Ascending aorta (tissue), 2 donors: ENCODE measurements at regions not wholly inside any gene's neighbourhood (a gene's known extent, or its start where the extent isn't known, plus 50 kb on each side); places are given as distances from the start of the nearest gene placed in this dataset.

Source experiments
- DNase-seq, 2 donors: peaks; one replicate each; pipeline ENCODE4 v3.0.0-alpha.2; 2019; ENCODE audit warnings: low spot score in 2 of 2
- H3K27ac ChIP-seq, 2 donors: fragments of 200-600 bp; sonication (generic); one replicate each; pipeline ENCODE4 v1.5.1; 2016 to 2017; ENCODE audit warnings: mild to moderate bottlenecking in 1 of 2
- H3K27me3 ChIP-seq: fragments of 200-600 bp; sonication (generic); one replicate; pipeline ENCODE4 v1.5.1; 2017
- H3K36me3 ChIP-seq, 2 donors: fragments of 200-600 bp; sonication (generic); one replicate each; pipeline ENCODE4 v1.5.1; 2016
- H3K4me1 ChIP-seq, 2 donors: fragments of 200-600 bp; sonication (generic); one replicate each; pipeline ENCODE4 v1.5.1; 2016 to 2017; ENCODE audit warnings: mild to moderate bottlenecking in 1 of 2
- H3K4me3 ChIP-seq, 2 donors: fragments of 200-600 bp; sonication (generic); one replicate each; pipeline ENCODE4 v1.5.1; 2016 to 2017; ENCODE audit warnings: mild to moderate bottlenecking in 1 of 2
- H3K9me3 ChIP-seq, 2 donors: fragments of 200-600 bp; sonication (generic); one replicate each; pipeline ENCODE4 v1.5.1; 2016
- intact Hi-C: fragments of 100-400 bp; cut with DNase I; formaldehyde crosslinking; loops from one replicate; pipeline ENCODE4 v1.15.1; 2023
- TF ChIP-seq, protein P1 (sequence below), 3 experiments: fragments of 200-600 bp in 2 of 3; fragments of 450-650 bp in 1 of 3; sonication (generic) in 2 of 3; IDR thresholded peaks; one replicate each; pipeline ENCODE4 v1.5.1; 2016 to 2019; ENCODE audit warnings: antibody characterized with exemption in 3 of 3, mild to moderate bottlenecking in 1 of 3, moderate library complexity in 1 of 3

DNA sequence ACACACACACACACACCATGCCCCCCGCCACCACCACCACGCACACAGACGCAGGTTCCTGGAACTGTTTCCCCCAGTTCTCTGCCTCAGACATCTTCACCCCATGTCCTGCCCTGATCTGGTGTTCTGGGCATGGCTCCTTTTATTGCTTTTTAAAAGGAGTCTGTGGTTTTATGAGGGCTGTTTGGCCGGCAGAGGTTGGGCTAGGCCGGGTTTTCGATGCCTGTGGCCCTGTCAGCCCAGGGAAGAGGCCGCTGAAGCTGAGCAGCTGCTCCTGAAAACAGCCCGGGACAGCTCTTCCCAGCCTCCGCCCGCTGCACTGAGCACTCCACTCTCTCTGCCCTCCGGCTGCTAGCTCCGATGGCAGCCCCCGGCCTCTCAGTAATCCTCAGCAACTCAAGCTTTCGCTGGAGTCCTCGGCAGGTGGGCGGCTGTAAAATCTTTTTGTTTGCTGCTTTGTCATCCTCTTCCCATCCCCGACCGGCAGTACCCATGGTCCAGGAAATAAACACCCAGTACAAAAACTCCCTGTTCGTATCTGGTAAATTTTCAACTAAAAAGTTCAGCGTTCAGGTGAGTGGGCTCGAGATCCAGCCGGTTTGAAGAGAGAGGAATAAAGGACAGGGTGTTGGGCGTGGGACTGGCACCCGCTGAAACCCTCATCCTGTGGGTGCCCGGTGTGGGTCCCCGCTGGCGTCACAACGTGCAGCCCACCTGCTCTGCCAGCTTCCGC lies 103.0 kb upstream of the ERCC6L2 start:
- Histone ChIP-seq H3K4me1 (peaks cover 7 to 12% of the 10 kb centered on the region in 2 donors), H3K36me3 (no peaks in the 10 kb centered on the region), H3K27me3 (no peaks in the 10 kb centered on the region), H3K27ac (peak overlapping the region; percentile 28 to 41), H3K9me3 (no peaks in the 10 kb centered on the region), H3K4me3 (no peak overlapping the region)
- TF ChIP-seq, protein P1, sequence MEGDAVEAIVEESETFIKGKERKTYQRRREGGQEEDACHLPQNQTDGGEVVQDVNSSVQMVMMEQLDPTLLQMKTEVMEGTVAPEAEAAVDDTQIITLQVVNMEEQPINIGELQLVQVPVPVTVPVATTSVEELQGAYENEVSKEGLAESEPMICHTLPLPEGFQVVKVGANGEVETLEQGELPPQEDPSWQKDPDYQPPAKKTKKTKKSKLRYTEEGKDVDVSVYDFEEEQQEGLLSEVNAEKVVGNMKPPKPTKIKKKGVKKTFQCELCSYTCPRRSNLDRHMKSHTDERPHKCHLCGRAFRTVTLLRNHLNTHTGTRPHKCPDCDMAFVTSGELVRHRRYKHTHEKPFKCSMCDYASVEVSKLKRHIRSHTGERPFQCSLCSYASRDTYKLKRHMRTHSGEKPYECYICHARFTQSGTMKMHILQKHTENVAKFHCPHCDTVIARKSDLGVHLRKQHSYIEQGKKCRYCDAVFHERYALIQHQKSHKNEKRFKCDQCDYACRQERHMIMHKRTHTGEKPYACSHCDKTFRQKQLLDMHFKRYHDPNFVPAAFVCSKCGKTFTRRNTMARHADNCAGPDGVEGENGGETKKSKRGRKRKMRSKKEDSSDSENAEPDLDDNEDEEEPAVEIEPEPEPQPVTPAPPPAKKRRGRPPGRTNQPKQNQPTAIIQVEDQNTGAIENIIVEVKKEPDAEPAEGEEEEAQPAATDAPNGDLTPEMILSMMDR (IDR thresholded peaks at IDR 0.05) = no peak
- intact Hi-C loops = no loop called here
- DNase-seq = no peak

DNA sequence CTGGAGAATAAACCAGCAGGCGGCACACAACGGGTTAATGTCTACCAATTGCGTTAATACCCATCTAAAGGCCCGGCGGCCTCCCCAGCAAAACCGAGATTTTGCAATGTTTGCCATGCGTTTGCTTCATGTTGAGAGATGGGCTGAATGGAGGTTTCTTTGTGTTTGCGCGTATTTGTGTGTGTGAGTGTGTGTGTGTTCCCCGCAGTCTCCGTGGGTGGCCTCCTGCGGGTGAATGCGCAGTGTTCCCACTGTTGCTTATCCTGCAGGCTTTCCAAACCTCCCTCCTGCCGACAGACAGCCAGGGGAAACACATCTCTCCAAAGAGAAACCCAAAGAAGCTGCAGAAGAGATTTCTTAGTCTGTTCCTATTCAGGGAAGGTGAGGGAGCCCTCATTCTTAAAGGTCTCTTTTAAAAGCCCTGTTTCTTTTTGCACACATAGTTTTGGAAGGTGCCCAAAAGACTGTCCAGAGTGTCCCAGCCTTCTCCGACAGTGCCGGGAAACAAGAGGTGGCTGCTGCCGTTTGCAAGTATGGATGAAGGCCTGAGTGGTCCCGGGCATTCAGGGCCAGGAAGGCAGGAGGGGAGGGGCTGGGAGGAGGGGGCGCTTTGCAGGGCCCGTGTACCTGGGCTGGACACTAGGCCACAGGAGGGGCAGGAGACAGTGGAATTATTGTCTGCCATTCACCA lies 103.8 kb upstream of the ERCC6L2 start:
- peaks cover 7 to 12% of the 10 kb centered on the region in 2 donors for H3K4me1 ChIP-seq
- intact Hi-C loops = no loop called here
- no peaks in the 10 kb centered on the region for H3K36me3 ChIP-seq
- no peak for DNase-seq
- TF ChIP-seq, protein P1 (IDR thresholded peaks at IDR 0.05) = no peak
- no peak overlapping the region for H3K4me3 ChIP-seq
- H3K27me3 ChIP-seq = no peaks in the 10 kb centered on the region
- no peaks in the 10 kb centered on the region for H3K9me3 ChIP-seq
- peak overlapping the region in 1 of 2 donors; percentile 41 for H3K27ac ChIP-seq

DNA sequence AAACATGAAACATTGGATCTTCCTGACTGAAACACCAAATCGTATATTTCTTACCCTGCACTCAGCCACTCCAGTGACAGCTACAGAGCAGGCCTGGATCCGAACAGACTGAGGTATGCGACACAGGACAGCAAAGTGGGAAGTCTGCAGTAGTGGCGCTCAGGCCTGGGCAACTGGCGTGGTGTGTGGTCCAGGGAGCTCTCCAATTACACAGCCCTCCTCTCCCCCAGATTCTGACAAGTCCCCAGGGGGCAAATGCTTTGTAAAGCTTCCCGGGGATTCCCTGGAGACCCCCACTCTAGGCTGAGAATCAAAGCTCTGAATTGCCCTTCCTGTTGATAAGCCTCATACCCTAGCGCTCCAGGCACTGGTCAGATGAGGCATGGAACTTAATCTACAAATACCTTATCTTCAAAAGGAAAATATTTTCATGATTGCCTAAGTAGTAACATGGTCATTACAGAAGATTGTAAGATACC lies 104.8 kb upstream of the ERCC6L2 start:
- no peak overlapping the region for H3K27ac ChIP-seq

GRCh38 chr9:95769909-95770433 lies 105.5 kb upstream of the ERCC6L2 start:
- no peak overlapping the region for H3K27ac ChIP-seq
- H3K9me3 ChIP-seq = no peaks in the 10 kb centered on the region
- no peaks in the 10 kb centered on the region for H3K27me3 ChIP-seq
- DNase-seq = no peak
- H3K4me1 ChIP-seq = peaks cover 7 to 12% of the 10 kb centered on the region in 2 donors
- no peaks in the 10 kb centered on the region for H3K36me3 ChIP-seq
- H3K4me3 ChIP-seq = no peak overlapping the region
- TF ChIP-seq, protein P1 (IDR thresholded peaks at IDR 0.05) = no peak
- intact Hi-C loops = no loop called here

More for the DNA sequence above, 104.8 kb upstream of the ERCC6L2 start:
- TF ChIP-seq, protein P1 (IDR thresholded peaks at IDR 0.05) = no peak
- peaks cover 7 to 12% of the 10 kb centered on the region in 2 donors for H3K4me1 ChIP-seq
- no peaks in the 10 kb centered on the region for H3K27me3 ChIP-seq
- no peaks in the 10 kb centered on the region for H3K9me3 ChIP-seq
- no peak for DNase-seq
- intact Hi-C loops = no loop called here
- no peak overlapping the region for H3K4me3 ChIP-seq
- H3K36me3 ChIP-seq = no peaks in the 10 kb centered on the region

GRCh38 chr9:95769473-95769872 lies 106.0 kb upstream of the ERCC6L2 start:
- intact Hi-C loops = no loop called here
- DNase-seq = no peak
- TF ChIP-seq, protein P1 (IDR thresholded peaks at IDR 0.05) = no peak
- Histone ChIP-seq H3K27ac (no peak overlapping the region), H3K27me3 (no peaks in the 10 kb centered on the region), H3K9me3 (no peaks in the 10 kb centered on the region), H3K4me3 (no peak overlapping the region), H3K4me1 (peaks cover 7 to 12% of the 10 kb centered on the region in 2 donors), H3K36me3 (no peaks in the 10 kb centered on the region)
